Lung (tissue), 11 donors: ENCODE measurements at regions not wholly inside any gene's neighbourhood (a gene's known extent, or its start where the extent isn't known, plus 50 kb on each side); places are given as distances from the start of the nearest gene placed in this dataset.
A peak's percentile ranks its signal among the peaks of the same experiment; 100 is the strongest.

Experiments used
- ATAC-seq: fragments of 200-7000 bp; cut with Tn5 transposase; one replicate; pipeline ENCODE4 v1.9.1; 2020; ENCODE audit warnings: moderate number of reproducible peaks; ENCODE audit not compliant: insufficient read depth, low FRiP score
- DNase-seq, 3 donors: peaks; one replicate each; pipeline ENCODE4 v3.0.0-alpha.2; 2013 to 2017
- H3K27ac ChIP-seq, 2 donors: one replicate each; pipeline ENCODE4 v1.5.1; 2013; ENCODE audit warnings: mild to moderate bottlenecking in 2 of 2, moderate library complexity in 2 of 2, control low read depth in 1 of 2, inconsistent platforms in 1 of 2, low read depth in 1 of 2, low read length in 1 of 2
- H3K27me3 ChIP-seq, 3 donors: one replicate each; pipeline ENCODE4 v1.5.1; 2013; ENCODE audit warnings: low read length in 2 of 3; ENCODE audit not compliant: control insufficient read depth in 3 of 3, insufficient read depth in 3 of 3
- H3K36me3 ChIP-seq, 4 donors: one replicate each; pipeline ENCODE4 v1.5.1; 2013; ENCODE audit warnings: low read length in 4 of 4, mild to moderate bottlenecking in 1 of 4, moderate library complexity in 1 of 4; ENCODE audit not compliant: control insufficient read depth in 4 of 4, insufficient read depth in 4 of 4
- H3K4me1 ChIP-seq, 5 donors: one replicate each; pipeline ENCODE4 v1.5.1; 2013; ENCODE audit warnings: low read length in 5 of 5, mild to moderate bottlenecking in 2 of 5, moderate library complexity in 1 of 5; ENCODE audit not compliant: control insufficient read depth in 5 of 5, insufficient read depth in 5 of 5
- H3K4me3 ChIP-seq: one replicate; pipeline ENCODE4 v1.5.1; 2013; ENCODE audit warnings: mild to moderate bottlenecking, control low read depth, moderate library complexity
- H3K9ac ChIP-seq, 2 donors: one replicate each; pipeline ENCODE4 v1.5.1; 2013; ENCODE audit warnings: low read length in 2 of 2, control low read depth in 1 of 2; ENCODE audit not compliant: insufficient read depth in 1 of 2
- H3K9me3 ChIP-seq, 4 donors: one replicate each; pipeline ENCODE4 v1.5.1; 2013; ENCODE audit warnings: low read length in 3 of 4, mild to moderate bottlenecking in 1 of 4, moderate library complexity in 1 of 4; ENCODE audit not compliant: control insufficient read depth in 4 of 4, insufficient read depth in 3 of 4
- CTCF ChIP-seq: IDR thresholded peaks from 2 replicates; pipeline ENCODE4 v1.5.1; 2012; ENCODE audit warnings: mild to moderate bottlenecking; ENCODE audit errors: control extremely low read depth, extremely low read depth
- WGBS, 2 donors: extraction: QIAGEN DNeasy Blood & Tissue Kit; methylation state at CpG; one replicate each; pipeline ENCODE4 v1.1.7; 2013; 5-methylcytosine and 5-hydroxymethylcytosine counted together
- donor health status: control.
- donor health status: control.
- donor health status: Bipolar disorder and iron deficiency.
- donor health status: healthy.
- donor health status: DM: yes; HTN: yes; CAD: no.

- TF ChIP-seq CTCF, result no peak
- WGBS, 2 donors, result 41 to 72% methylated on average over 5 of the region's 5 CpGs
- Histone ChIP-seq H3K4me1 (peaks cover 0 to 54% (median 2%) of the 10 kb centered on the region in 5 donors), H3K27ac (no peak overlapping the region), H3K9ac (no peak overlapping the region), H3K36me3 (no peaks in the 10 kb centered on the region), H3K9me3 (peaks cover 0 to 3% (median 0%) of the 10 kb centered on the region in 4 donors), H3K4me3 (no peak overlapping the region), H3K27me3 (no peaks in the 10 kb centered on the region)
- ATAC-seq (no peak), DNase-seq (peak; percentile 45 to 86 (median 85))
These were observed 168.7 kb upstream of the SSTR1 start for GRCh38 chr14:38038986-38039385.

DNA sequence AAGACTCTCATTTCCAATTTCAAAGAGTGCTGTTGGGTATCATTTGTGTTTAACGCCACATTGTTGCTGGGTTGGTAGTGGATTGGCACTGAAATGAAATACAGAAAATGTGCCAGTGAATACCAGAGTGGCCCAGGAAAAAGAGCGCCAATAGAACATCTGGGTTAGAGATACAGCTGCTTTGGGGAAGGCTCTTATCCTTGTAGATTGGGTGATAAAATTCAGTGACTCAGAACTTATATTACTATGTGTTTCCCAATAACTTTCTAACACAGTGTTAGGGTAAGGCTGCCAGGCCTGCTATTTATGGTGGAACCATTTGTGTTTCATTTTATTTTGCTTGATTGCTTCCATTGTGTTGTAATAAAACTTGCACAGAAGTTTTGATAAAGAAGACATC lies 168.2 kb upstream of the SSTR1 start:
- H3K27me3 ChIP-seq, result no peaks in the 10 kb centered on the region
- TF ChIP-seq CTCF, result no peak
- H3K27ac ChIP-seq, result no peak overlapping the region
- 64 to 66% methylated on average over 2 of the region's 2 CpGs for WGBS, 2 donors
- no peak overlapping the region for H3K9ac ChIP-seq
- DNase-seq (peak; percentile 49 to 93 (median 91)), ATAC-seq (no peak)
- peaks cover 0 to 3% (median 0%) of the 10 kb centered on the region in 4 donors for H3K9me3 ChIP-seq
- H3K4me1 ChIP-seq, result peaks cover 0 to 54% (median 2%) of the 10 kb centered on the region in 5 donors
- no peak overlapping the region for H3K4me3 ChIP-seq
- no peaks in the 10 kb centered on the region for H3K36me3 ChIP-seq

- 82 to 83% methylated on average over 1 of the region's 1 CpG for WGBS, 2 donors
- H3K9me3 ChIP-seq, result peaks cover 0 to 3% (median 0%) of the 10 kb centered on the region in 4 donors
- no peak overlapping the region for H3K4me3 ChIP-seq
- peaks cover 0 to 54% (median 2%) of the 10 kb centered on the region in 5 donors for H3K4me1 ChIP-seq
- H3K27me3 ChIP-seq, result no peaks in the 10 kb centered on the region
- no peaks in the 10 kb centered on the region for H3K36me3 ChIP-seq
- ATAC-seq, result no peak
- TF ChIP-seq CTCF, result no peak
- no peak overlapping the region for H3K27ac ChIP-seq
- H3K9ac ChIP-seq, result no peak overlapping the region
- DNase-seq, result peak in 2 of 3 donors; percentile 35 to 44
These were observed 167.3 kb upstream of the SSTR1 start for GRCh38 chr14:38040411-38040810.

DNA sequence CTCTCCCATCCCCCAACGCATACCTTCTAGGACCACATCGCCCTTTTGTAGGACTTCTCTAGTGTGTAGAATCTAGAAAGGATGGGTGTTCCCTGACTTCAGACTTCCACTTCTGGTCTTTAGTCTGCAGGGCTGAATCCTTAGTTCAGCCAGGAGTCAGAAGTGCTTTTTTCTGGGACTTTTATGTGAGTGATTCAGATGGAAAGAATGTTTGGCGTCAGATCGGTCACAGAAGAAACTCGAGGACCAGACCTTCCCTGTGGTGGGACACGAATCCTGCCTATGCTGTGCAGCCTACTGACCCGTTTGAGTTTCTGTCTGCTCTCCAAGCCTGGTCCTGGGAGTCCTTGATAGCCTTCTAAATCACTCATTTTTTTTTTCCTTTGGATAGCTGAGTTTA lies 165.4 kb upstream of the SSTR1 start:
- no peak overlapping the region for H3K4me3 ChIP-seq
- no peaks in the 10 kb centered on the region for H3K27me3 ChIP-seq
- H3K9ac ChIP-seq, result no peak overlapping the region
- H3K4me1 ChIP-seq, result peaks cover 0 to 60% (median 2%) of the 10 kb centered on the region in 5 donors
- peaks cover 0 to 3% (median 0%) of the 10 kb centered on the region in 4 donors for H3K9me3 ChIP-seq
- 49 to 77% methylated on average over 7 of the region's 7 CpGs for WGBS, 2 donors
- no peaks in the 10 kb centered on the region for H3K36me3 ChIP-seq
- DNase-seq (peak; percentile 47 to 79 (median 77)), ATAC-seq (no peak)
- no peak overlapping the region for H3K27ac ChIP-seq
- TF ChIP-seq CTCF, result no peak
